DND-41 (cell line): ENCODE measurements at regions not wholly inside any gene's neighbourhood (a gene's known extent, or its start where the extent isn't known, plus 50 kb on each side); places are given as distances from the start of the nearest gene placed in this dataset.

Experiments used
- EZH2 ChIP-seq: IDR thresholded peaks from 3 replicates; pipeline ENCODE4 v1.6.1; 2012; ENCODE audit warnings: borderline replicate concordance, low read depth, mild to moderate bottlenecking, moderate library complexity, low read length, inconsistent platforms; ENCODE audit not compliant: severe bottlenecking
- TF ChIP-seq, protein P1 (sequence below): IDR thresholded peaks from 2 replicates; pipeline ENCODE4 v1.5.1; 2012; ENCODE audit warnings: borderline replicate concordance, low read length, moderate library complexity, mild to moderate bottlenecking; ENCODE audit not compliant: poor library complexity, severe bottlenecking; ENCODE audit errors: extremely low read depth

DNA sequence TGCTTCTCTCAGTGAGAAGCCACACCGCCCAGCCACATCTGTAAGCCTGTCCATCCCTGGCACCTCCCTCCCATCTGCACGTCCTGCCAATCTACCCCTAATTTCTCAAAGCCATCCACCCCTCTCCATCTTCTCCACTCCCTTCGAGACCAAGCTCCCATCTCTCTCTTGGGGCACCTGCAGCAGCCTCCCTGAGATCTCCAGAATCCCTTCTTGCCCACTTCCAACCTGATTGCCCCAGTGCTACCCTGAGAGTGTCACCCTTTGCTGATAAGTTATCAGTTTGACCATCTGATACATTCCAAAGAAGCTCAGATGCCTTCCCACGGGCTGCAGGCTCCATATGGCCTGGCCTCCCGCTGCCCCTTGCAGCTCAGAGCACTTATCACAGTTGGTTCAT lies 496.1 kb downstream of the SHQ1 start:
- TF ChIP-seq, protein P1, sequence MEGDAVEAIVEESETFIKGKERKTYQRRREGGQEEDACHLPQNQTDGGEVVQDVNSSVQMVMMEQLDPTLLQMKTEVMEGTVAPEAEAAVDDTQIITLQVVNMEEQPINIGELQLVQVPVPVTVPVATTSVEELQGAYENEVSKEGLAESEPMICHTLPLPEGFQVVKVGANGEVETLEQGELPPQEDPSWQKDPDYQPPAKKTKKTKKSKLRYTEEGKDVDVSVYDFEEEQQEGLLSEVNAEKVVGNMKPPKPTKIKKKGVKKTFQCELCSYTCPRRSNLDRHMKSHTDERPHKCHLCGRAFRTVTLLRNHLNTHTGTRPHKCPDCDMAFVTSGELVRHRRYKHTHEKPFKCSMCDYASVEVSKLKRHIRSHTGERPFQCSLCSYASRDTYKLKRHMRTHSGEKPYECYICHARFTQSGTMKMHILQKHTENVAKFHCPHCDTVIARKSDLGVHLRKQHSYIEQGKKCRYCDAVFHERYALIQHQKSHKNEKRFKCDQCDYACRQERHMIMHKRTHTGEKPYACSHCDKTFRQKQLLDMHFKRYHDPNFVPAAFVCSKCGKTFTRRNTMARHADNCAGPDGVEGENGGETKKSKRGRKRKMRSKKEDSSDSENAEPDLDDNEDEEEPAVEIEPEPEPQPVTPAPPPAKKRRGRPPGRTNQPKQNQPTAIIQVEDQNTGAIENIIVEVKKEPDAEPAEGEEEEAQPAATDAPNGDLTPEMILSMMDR: no peak
- no peak for TF ChIP-seq EZH2
